MM.1S (cell line): ENCODE measurements at regions not wholly inside any gene's neighbourhood (a gene's known extent, or its start where the extent isn't known, plus 50 kb on each side); places are given as distances from the start of the nearest gene placed in this dataset.

Experiments
- DNase-seq: peaks from one replicate; pipeline ENCODE4 v3.0.0-alpha.2; 2015
- H2AFZ ChIP-seq: fragments of 300-600 bp; sonication (generic); 2 replicates; pipeline ENCODE4 v1.6.0; 2016; ENCODE audit warnings: antibody characterized with exemption, low read length
- H3F3A ChIP-seq: fragments of 300-600 bp; sonication (generic); 2 replicates; pipeline ENCODE4 v1.6.1; 2016; ENCODE audit warnings: mild to moderate bottlenecking, antibody characterized with exemption, low read length, moderate library complexity, mixed read lengths; ENCODE audit not compliant: insufficient read depth
- H3K27ac ChIP-seq: fragments of 300-600 bp; sonication (generic); 2 replicates; pipeline ENCODE4 v1.5.1; 2016; ENCODE audit warnings: mild to moderate bottlenecking, low read length
- H3K27me3 ChIP-seq: fragments of 300-600 bp; sonication (generic); replicated peaks from 2 replicates; pipeline ENCODE4 v1.6.0; 2016; ENCODE audit warnings: low read length; ENCODE audit not compliant: insufficient read depth
- H3K36me3 ChIP-seq: fragments of 300-600 bp; sonication (generic); replicated peaks from 2 replicates; pipeline ENCODE4 v1.6.1; 2016; ENCODE audit warnings: mild to moderate bottlenecking, low read length, mixed read lengths; ENCODE audit not compliant: insufficient read depth
- H3K4me1 ChIP-seq: fragments of 300-600 bp; sonication (generic); 2 replicates; pipeline ENCODE4 v1.6.1; 2016; ENCODE audit warnings: low read length, mixed read lengths
- H3K4me2 ChIP-seq: fragments of 300-600 bp; sonication (generic); 2 replicates; pipeline ENCODE4 v1.6.0; 2016; ENCODE audit warnings: low read depth, low read length
- H3K4me3 ChIP-seq: fragments of 300-600 bp; sonication (generic); 2 replicates; pipeline ENCODE4 v1.5.1; 2016; ENCODE audit warnings: low read length, mixed read lengths
- H3K79me2 ChIP-seq: fragments of 300-600 bp; sonication (generic); 2 replicates; pipeline ENCODE4 v1.6.1; 2016; ENCODE audit warnings: mixed run types, low read length, mixed read lengths
- H3K9ac ChIP-seq: fragments of 300-600 bp; sonication (generic); 2 replicates; pipeline ENCODE4 v1.6.1; 2016; ENCODE audit warnings: low read length, mixed read lengths
- H3K9me2 ChIP-seq: fragments of 300-600 bp; sonication (generic); replicated peaks from 2 replicates; pipeline ENCODE4 v1.6.1; 2016; ENCODE audit warnings: mild to moderate bottlenecking, low read length, mixed read lengths; ENCODE audit not compliant: insufficient read depth
- H3K9me3 ChIP-seq: fragments of 300-600 bp; sonication (generic); replicated peaks from 2 replicates; pipeline ENCODE4 v1.6.1; 2016; ENCODE audit warnings: mild to moderate bottlenecking, low read length, mixed read lengths; ENCODE audit not compliant: insufficient read depth
- H4K20me1 ChIP-seq: fragments of 300-600 bp; sonication (generic); 2 replicates; pipeline ENCODE4 v1.6.1; 2016; ENCODE audit warnings: mild to moderate bottlenecking, low read length, moderate library complexity, mixed read lengths; ENCODE audit not compliant: insufficient read depth
- EZH2 ChIP-seq: fragments of 300-600 bp; sonication (generic); optimal IDR thresholded peaks from 2 replicates; pipeline ENCODE3; 2017; ENCODE audit warnings: low read depth, mild to moderate bottlenecking, antibody characterized with exemption, low read length, mixed read lengths
- EZH2phosphoT487 ChIP-seq: fragments of 300-600 bp; sonication (generic); IDR thresholded peaks from 2 replicates; pipeline ENCODE4 v1.6.1; 2018; ENCODE audit warnings: antibody characterized with exemption, low read length
- TF ChIP-seq, protein P1 (sequence below): fragments of 300-600 bp; sonication (generic); IDR thresholded peaks from 2 replicates; pipeline ENCODE4 v1.5.1; 2016; ENCODE audit warnings: antibody characterized with exemption, low read length, mixed read lengths

DNA sequence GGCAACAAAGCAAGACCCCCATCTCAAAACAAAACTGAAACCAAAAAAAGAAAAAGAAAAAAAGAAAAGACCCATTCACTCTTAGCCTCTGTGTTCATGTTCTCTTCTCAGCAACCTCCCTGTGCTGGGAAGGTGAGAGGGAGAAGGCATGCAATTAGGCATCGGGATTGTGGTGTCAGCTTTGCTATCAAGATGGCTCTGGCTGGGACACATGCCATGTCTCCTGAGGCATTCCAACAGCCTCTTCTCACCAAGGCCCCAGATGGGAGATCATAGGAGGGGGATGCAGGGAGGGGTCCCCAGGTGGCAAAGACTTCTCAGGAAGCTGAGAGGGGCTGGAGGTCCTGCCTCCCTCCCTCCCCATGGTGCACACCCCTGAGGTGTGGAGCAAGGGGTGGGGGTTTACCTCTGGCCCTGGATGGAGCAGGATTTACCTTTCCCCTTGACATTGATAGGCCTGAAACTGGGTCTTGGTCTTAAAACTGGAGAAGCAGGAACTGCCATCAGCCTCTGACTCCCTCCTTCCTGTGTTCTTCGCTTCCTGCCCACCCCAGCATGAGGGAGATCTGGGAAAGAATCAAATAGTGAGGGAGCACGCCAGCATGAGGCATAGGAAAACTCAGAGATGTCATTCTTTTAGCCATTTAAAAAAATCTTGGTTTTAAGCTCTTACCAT, 96.2 kb upstream of the DUSP5 start:
- H3F3A ChIP-seq: peaks cover 6% of the 10 kb centered on the region

GRCh38 chr10:110402077-110402416, 95.7 kb upstream of the DUSP5 start:
- Histone ChIP-seq H3K9me2 (no peaks in the 10 kb centered on the region), H3K9me3 (no peaks in the 10 kb centered on the region), H3K79me2 (no peaks in the 10 kb centered on the region), H3K4me2 (no peak overlapping the region), H3K4me1 (peaks cover 16% of the 10 kb centered on the region), H3F3A (0 out of 2 replicates have a peak, but pooled peaks cover under 1% of the 10 kb centered on the region), H3K9ac (no peak overlapping the region), H4K20me1 (no peaks in the 10 kb centered on the region), H3K4me3 (no peak overlapping the region), H3K27me3 (no peaks in the 10 kb centered on the region), H3K27ac (no peak overlapping the region), H2AFZ (no peak overlapping the region), H3K36me3 (no peaks in the 10 kb centered on the region)
- TF ChIP-seq, protein P1, sequence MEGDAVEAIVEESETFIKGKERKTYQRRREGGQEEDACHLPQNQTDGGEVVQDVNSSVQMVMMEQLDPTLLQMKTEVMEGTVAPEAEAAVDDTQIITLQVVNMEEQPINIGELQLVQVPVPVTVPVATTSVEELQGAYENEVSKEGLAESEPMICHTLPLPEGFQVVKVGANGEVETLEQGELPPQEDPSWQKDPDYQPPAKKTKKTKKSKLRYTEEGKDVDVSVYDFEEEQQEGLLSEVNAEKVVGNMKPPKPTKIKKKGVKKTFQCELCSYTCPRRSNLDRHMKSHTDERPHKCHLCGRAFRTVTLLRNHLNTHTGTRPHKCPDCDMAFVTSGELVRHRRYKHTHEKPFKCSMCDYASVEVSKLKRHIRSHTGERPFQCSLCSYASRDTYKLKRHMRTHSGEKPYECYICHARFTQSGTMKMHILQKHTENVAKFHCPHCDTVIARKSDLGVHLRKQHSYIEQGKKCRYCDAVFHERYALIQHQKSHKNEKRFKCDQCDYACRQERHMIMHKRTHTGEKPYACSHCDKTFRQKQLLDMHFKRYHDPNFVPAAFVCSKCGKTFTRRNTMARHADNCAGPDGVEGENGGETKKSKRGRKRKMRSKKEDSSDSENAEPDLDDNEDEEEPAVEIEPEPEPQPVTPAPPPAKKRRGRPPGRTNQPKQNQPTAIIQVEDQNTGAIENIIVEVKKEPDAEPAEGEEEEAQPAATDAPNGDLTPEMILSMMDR: no peak
- TF ChIP-seq EZH2 (no peak), EZH2phosphoT487 (no peak)
- DNase-seq: no peak

More for the DNA sequence above, 96.2 kb upstream of the DUSP5 start:
- no peak overlapping the region for H2AFZ ChIP-seq
- no peak overlapping the region for H3K9ac ChIP-seq
- H3K4me3 ChIP-seq: no peak overlapping the region
- no peaks in the 10 kb centered on the region for H3K9me2 ChIP-seq
- H3K4me1 ChIP-seq: peaks cover 19% of the 10 kb centered on the region
- no peak overlapping the region for H3K4me2 ChIP-seq
- TF ChIP-seq EZH2 (no peak), EZH2phosphoT487 (no peak)
- TF ChIP-seq, protein P1: no peak
- DNase-seq: no peak
- H3K79me2 ChIP-seq: no peaks in the 10 kb centered on the region
- H3K27me3 ChIP-seq: no peaks in the 10 kb centered on the region
- no peaks in the 10 kb centered on the region for H3K36me3 ChIP-seq
- no peaks in the 10 kb centered on the region for H3K9me3 ChIP-seq
- no peaks in the 10 kb centered on the region for H4K20me1 ChIP-seq
- H3K27ac ChIP-seq: no peak overlapping the region

GRCh38 chr10:110403593-110403992, 94.1 kb upstream of the DUSP5 start:
- no peaks in the 10 kb centered on the region for H4K20me1 ChIP-seq
- no peak overlapping the region for H3K4me2 ChIP-seq
- H3K4me1 ChIP-seq: peaks cover 16% of the 10 kb centered on the region
- H3K4me3 ChIP-seq: no peak overlapping the region
- H3K36me3 ChIP-seq: no peaks in the 10 kb centered on the region
- no peaks in the 10 kb centered on the region for H3F3A ChIP-seq
- no peaks in the 10 kb centered on the region for H3K79me2 ChIP-seq
- no peaks in the 10 kb centered on the region for H3K9me3 ChIP-seq
- TF ChIP-seq, protein P1: no peak
- no peak for TF ChIP-seq EZH2phosphoT487
- no peak for TF ChIP-seq EZH2
- no peaks in the 10 kb centered on the region for H3K27me3 ChIP-seq
- H3K27ac ChIP-seq: no peak overlapping the region
- no peaks in the 10 kb centered on the region for H3K9me2 ChIP-seq
- no peak for DNase-seq
- H2AFZ ChIP-seq: no peak overlapping the region
- no peak overlapping the region for H3K9ac ChIP-seq
